Glomerular visceral epithelial cell (primary cell): ENCODE measurements at regions not wholly inside any gene's neighbourhood (a gene's known extent, or its start where the extent isn't known, plus 50 kb on each side); places are given as distances from the start of the nearest gene placed in this dataset.

Experiments used
- DNase-seq: peaks from one replicate; pipeline ENCODE4 v3.0.0-alpha.2; 2016; ENCODE audit errors: extremely low spot score

DNA sequence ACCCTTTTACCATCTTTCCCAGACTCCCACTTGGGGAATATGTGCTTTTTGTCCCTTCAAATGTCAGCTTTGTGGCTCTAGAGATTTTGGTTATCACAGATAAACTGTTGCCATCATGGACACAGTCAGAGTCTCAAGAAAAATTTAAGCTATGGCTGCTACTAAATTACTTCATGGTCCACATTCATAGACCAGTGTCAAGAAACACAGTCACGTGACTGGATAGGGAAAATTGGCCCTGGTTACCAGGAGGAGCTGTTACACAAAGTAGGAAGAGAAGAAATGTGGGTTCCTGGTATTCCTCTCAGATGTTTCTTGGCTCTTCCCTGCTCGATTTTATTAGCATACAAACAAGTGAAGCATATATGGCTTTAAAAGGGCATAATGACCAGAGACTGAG is 348.9 kb downstream of the NDFIP2 start:
- DNase-seq: no peak

DNA sequence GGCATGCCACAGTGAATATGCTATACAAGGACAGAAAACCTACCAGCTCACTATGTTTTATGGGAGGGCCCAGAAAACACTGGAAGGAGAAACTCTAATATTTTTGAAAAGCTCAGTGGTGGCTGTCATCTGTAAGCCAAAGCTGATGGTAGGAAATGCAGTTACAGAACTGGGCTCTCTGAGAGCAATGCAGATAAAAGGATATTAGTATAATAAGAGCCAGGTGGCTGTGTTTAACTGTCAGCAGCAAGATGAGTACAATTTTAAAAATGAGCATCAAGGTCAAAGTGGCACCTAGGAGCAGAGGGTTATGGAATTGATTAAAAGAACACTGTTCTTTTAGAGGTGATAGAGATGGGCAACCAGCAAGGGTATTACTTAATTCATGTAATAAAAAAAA is 345.0 kb downstream of the NDFIP2 start:
- no peak for DNase-seq

DNA sequence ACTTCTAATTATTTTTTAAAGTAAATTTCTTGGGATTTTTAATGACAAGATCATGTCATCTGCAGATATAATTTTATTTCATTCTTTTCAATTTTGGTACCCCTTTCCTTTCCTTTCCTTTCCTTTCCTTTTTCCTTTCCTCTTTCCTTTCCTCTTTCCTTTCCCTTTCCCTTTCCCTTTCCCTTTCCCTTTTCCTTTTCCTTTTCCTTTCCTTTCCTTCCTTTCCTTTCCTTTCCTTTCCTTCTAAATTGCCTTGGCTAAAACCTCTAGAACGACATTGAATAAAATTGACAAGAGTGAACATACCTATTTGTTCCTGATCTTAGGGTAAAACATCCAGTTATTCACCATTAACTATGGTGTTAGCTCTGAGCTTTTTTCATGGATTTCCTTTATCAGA is 334.1 kb downstream of the NDFIP2 start:
- no peak for DNase-seq

DNA sequence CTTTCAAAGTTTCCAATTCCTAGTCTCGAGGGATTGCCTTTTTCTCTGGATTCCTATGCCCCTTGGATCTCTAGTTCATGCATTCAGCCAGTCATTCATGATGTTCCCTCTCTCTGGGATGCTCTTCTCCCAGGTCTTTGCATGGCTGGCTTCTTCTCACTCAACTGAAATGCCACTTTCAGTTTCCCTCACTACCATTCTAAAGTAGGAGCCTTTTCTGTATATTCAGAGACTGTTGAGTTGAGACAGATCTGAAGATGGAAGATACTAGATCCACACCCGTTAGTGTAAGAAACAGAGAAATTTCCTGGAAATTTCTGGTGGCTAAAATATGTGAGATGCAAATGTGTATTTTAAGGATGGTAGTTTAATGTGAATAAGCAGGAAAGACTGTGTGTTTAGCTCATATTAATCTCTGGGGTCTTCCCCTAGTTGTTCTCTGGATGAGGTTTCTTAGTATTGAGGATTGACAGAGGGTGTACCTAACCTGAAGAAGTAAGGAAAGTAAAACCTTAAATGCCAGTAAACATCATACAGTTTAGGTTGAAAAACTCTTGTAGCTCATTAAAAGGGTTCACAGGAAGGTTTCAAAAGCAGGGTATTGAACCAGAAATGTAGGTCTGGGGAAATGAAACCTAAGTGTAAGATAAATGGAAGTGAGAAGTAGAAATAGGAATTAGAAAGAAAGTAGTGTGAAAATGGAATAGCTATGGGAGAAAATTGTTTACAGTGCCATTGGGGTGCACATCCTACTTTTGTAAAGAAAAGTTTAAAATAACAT is 331.3 kb downstream of the NDFIP2 start:
- DNase-seq: no peak

DNA sequence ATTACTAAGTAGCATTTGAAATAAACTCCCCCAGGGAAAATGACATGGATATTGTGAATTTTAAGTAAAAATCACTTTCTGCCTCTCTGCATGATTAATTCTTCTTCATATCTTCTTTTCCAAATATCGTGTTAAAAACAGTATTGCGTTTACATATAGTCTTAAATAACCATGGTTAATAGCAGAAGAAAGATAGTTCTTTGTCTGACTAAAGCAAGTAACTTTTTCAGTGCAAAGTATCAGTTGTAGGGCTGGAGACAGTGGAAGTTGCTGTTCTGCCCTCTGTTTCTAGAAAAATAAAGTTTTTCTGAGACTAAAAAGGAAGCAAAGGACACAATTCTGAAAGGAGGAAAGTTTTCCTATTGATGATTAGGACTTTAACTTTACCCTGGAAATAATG is 330.2 kb downstream of the NDFIP2 start:
- no peak for DNase-seq

DNA sequence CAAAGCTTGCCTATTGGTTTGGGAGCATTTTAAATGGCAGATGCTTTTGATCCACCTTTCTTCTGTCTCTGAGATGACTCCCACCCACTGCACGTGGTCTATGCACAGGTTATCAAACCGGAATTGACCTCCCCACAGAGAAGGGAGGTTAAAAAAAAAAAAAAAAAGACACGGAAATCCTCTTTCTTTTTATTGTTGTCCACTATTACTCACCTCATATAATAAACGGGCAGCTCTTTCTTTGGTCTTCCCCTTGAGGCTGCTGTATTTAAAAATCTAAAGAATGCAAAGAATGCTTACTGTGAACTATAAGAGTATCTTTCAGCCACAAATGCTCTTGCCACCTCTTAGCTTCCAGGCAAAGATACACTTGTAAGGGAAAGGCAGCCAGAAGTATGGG is 329.7 kb downstream of the NDFIP2 start:
- DNase-seq: peak; percentile 72

DNA sequence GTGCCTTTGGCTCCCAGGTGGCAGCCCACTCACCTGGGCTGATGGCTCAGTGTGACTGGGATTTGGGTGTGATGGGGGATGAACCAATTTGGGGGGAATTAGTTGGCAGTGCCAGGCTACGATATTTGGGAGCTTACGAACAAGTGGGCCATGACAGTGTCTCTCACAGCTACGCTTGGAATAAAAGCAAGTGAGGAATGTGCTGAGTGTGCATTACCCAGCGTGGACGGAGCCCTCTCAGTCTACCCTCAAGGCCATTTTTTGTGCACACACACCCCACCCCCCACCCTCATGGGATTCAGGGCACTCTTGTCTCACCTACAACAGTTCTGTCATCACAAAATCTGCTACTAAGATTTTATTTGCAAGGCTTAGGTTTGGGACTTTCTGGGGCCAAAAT is 329.1 kb downstream of the NDFIP2 start:
- DNase-seq: no peak

DNA sequence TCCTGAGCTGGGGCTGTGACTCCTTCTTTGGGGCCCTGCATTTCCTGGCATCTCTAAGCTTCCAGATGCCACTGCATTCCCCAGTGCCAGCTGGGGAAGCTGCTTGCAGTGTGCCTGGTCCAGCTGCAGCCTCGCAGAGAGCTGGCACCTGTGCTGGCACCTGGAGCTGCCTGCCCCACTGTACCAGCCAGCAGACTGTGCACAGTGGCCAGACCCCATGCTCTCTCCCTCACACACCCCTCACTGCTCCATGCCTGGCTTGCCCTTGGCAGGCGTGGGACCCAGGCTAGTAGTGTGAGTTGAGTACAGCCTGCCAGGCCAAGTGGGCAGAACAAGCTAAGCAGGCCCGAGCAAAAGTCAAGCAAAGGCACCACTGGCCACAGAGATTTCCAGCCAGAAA is 327.5 kb downstream of the NDFIP2 start:
- DNase-seq: no peak

DNA sequence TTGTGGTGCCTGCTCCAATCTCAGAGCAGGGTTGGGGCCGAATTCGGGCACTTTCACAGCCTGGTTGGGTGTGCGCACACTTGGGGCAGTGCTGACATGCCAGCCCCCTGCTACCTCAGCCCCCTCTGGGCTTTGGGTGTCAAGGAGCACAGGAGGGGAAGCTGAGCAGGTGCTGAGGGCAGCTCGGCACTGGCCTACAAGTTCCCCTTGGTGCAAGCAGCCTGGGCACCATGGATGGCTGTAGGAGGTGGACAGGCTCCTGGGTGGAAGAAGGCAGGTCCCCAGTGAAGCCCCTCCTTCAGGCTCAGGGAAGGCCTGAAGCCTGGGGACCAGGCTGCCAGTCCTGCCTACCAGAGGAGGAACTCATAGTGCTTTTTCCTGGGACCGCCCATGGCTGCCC is 326.6 kb downstream of the NDFIP2 start:
- no peak for DNase-seq

DNA sequence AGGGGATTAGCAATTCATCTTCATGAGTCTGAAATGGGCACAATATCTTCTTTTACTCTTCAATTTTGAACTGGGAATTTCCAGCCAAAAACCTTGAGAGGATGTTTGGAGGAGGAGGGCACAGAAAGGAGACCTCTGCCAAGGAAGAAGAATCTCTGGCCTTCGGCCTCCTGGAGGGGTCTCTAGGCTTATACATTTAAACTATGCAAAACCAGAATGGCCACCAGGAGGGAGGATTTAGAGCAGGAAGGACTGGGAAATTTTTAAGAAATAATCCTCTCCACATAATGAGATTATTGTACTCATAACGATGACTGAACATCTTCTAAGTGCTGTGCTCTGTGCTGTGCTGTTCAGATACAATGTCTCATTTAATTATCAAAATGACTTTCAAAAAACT is 325.9 kb downstream of the NDFIP2 start:
- no peak for DNase-seq

DNA sequence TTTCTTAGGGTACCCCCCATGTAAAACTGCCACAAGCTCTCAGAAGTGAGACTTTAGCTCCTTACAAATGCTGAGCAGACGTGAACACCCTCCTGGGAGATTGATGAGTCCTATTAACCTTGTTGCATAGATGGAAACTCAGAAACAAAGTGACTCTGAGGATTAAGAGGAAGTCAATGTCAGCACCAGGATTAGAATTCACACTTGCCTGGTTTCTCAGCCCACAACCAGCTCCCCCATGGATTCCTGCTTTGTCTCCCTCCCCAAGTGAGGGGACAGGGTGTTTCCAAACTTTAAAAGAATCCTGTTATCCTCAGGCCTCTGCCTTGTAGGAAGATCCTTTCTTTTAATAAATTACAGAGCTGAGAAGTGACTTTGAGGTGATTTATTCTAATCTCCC is 324.4 kb downstream of the NDFIP2 start:
- DNase-seq: no peak

DNA sequence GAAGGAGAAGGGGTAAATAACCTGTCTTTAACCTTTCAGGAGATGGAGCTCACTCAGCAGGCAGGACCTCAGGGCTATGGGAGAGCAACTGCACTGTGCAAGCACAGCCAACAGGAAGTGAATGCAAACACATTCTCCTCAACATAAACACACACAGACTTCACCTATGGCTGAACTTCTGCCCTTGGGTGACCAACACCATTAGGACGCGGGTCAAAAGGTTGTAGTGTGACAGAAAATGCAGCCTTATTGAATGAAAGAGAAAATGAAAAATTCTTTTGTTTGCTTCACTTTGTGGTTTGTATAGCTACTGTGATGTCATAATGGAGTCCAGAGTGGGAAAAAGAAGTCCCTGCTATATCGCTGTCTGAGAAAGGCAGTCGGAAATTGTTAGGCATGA is 323.0 kb downstream of the NDFIP2 start:
- DNase-seq: no peak

DNA sequence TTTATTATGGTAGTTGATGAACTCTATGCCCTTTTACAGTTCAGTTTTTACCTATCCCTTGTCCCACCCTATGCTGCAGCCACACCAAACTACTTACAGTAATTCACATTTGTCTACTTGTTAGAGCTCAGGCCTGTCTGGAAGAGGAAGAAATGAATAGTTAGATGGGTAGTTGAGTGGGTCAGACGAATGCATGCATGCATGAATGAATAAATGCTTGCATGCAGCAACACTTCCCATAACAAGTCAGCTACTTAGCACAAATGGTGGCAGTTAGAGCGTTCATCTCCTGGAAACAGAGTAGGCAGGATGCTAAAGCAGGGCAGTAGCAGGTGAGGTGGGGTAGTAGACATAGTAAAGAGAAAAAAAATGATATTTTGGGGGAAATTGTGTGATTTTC is 322.3 kb downstream of the NDFIP2 start:
- no peak for DNase-seq

DNA sequence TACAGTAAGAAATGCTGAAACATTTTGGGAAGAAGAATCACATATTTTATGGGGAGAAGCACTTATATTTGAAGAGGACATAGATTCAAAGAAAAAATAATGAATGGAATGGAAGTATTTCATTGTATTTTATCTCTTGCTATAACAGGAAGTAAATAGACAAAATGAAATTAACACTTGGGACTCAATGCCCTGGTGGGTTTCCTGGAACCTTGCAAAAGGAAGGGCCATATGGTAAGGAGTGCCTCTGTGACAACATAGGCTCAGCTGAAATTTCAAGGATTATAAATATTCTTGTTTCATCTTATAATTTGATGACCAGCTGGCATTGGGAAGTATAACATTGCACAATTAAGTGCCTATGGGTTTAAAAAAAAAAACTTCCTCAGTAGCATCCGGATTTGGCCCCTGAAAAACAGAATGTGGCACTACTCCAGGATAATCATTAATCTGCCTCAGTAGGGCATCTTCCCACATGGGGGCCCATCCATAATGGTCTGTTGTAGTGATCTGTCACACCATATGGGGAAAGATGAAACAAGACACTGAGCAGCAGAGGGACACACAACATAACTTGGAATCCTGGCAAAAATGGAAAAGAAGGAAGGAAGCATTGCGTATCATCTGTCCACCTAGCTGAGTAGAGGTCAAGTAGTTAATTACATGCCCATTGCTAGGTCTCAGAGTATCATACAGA is 321.6 kb downstream of the NDFIP2 start:
- no peak for DNase-seq

DNA sequence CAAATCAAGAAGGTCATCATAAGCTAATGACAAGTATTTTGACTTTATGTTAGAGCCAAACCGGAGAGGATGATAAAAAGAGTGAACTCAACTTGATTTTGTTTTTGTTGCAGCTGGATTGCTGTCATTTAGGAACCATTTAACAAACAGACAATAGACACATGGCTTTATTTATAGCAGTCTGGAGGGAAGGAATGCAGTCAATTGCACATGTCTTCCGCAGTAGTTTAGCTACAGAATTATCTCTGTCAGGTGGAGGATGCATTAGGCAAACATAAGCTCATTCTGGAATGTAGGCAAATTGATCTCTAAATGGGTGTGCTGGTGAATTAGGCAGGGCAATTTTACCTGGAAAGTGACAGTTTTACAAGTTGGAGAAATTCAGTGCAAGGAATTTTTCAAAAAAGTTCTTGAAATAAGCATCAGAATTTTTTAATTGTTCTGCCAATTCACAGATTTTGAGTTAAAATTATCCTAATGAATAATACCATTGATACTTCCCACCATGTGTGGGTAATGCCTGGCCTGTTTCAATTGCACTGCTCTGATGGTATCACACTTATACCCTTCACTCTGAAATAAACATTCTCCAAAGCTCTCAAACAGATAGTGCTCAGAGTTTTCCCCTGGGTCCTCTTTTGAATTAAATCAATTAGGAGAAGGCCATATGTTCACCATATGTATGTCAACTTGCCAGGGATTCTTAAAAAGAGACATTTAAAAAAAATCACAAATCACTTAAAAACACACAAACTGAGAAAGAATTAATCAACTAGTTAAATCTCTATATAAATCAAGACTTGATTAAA is 318.3 kb downstream of the NDFIP2 start:
- DNase-seq: no peak

DNA sequence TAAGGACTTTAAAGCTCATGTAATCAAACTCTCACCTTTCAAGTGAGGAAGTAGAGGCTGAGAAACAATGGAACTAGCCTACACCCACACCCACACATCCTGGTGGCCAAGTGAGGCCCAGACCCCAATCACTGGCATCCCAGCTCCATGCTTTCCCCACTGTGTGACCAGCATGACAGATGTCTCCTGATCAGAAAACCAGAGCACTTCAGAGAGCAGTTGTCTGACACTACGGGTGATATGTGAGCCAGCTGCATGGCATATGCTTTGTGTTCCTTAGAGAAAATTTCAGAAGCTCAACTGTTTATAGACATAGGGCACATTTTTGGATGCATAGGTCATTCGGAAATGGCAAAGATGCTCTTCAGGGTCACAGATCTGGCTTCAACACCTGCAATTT is 315.2 kb downstream of the NDFIP2 start:
- no peak for DNase-seq

DNA sequence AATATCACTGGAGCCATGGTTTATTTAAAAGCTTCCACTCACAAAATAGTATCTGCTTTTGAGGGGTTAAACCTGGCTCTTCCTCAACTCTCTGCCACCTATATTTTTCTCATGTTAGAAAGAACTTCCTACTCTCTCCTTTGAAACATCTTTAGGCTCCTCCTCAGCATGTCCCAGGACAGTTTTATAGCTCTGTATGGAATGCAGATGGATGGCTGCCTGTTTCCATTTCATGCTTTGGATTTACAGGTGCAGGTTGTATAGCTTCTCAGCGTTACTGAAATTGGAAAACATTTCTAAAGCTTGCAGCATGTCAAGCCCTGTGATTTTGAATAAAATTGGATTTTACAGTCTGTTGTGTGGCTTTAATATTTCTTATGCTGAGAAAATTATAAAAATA is 314.0 kb downstream of the NDFIP2 start:
- DNase-seq: no peak

DNA sequence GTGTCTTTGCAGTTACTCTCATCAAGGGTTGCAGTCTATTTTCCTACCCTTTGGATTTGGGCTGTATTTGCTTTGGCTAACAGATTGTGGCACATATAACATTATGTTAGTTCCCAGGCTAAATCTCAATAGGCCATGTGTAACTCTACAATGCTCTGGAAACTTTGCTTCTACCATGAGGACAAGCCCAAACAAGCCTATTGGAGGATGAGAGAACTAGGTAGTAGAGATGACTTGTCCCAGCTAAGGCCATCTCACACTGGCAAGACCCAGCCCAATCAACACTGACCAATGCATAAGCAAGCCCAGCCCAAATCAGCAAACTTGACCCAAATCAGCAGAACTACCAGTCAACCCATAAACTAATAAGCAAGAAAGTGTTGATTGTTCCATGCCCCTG is 311.8 kb downstream of the NDFIP2 start:
- no peak for DNase-seq

DNA sequence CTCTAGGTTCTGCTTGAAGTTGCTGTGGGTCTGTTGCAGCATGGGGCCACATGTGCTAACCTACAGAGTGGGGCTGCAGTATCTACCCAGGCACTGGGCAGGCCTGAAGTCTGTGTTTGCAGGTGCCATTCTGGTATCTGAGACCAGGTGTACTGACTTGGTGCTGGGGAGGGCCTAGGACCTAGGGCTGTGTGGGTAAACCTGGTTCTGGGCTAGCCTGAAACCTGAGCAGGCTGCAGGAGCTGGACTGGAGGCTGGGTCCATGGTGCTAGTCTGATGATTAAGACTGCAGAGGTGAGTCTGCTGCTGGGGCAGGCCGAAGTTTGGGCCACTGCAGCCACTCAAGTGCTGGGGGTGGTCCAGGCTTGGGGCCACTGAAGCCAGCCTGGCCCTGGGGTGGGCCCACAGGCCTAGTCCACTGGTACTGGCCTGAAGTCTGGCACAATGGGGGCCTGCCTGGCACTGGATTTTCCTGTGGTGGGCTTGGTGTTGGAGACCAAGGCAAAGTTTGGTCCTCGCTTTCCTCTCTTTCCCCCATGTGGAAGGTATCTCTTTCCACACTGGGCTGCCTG is 310.6 kb downstream of the NDFIP2 start:
- no peak for DNase-seq

DNA sequence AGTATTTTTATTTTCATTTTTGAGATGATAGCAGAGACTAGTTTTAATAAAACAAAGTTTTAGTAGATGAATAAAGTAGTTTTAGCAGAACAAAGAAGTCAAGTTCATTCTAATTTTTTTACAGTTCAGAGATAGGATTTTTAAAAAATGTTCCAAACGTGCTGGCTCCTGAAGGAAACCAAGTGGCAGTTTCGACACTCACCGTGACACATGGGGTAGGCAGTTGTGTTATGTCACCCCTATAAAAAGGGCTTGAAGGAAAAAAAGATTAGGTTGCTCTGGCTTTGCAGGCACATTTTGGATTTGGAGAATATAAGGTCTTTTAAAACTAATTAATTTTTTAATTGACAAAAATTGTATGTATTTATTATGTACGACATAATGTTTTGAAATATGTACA is 305.2 kb downstream of the NDFIP2 start:
- no peak for DNase-seq

DNA sequence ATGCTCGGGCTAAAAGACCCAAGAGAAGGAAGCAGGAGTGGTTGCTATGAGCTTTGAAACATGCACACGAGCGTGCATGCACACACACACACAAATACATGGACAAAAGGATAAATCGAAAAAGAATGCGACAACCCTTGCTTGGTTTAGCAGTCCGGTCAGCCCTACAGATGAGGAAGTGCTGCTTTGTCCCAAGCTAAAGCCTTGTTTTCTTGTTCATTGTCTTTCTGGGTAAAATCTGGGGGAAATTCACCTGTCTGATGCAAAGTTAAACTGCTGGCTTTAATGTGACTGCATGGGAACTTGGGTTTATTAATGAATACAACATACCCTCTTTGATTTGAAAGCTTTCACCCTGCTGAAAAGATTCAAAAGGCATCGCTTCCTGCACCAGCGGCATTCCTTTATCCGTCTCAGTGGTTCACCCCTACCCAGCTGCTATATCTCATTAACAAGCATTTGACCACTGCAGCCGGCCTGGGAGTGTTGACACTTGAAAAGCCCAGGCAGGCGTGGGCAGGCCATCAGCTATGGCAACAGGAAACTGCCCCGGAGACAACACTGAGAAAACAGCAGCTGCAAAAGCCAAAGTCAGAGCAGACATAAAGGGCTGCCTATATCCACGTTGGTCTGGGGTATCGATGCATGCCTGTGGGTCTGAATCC is 301.7 kb downstream of the NDFIP2 start:
- DNase-seq: peak; percentile 89
